NOMO-1 (cell line): ENCODE measurements at regions not wholly inside any gene's neighbourhood (a gene's known extent, or its start where the extent isn't known, plus 50 kb on each side); places are given as distances from the start of the nearest gene placed in this dataset.

Source experiments
- DNase-seq, 2 experiments: peaks; one replicate each; lab custom pipeline; 2025; ENCODE audit not compliant: unreplicated experiment in 2 of 2; lab: John Stamatoyannopoulos, UW

GRCh38 chr19:28521614-28522544, 691.1 kb downstream of the UQCRFS1 start:
- no peak for DNase-seq

DNA sequence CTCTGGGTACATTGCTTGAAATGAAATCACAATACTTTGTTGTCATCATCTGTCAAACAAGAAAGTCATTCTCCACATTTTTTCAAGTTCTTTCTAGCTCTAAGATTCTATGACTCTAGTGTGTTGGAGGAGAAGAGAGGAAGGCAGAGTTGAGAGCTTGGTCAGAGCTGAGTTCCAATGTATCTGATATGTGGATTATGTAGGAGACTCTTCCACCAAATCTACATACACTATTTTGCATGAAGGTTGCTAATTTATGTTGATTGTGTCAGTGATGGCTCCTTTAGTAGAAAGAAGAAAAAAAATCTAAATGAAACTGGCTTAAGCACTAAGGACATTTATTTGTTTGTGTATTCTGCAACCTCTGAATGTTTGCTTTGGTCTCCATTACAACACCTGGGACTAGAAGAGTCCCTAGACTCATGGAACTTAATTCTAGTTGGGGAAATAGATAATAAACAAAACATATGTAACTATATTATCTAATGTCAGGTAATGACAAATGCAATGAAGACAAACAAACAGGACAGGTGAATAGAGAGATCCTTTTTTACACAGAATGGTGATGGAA, 691.9 kb downstream of the UQCRFS1 start:
- no peak for DNase-seq

DNA sequence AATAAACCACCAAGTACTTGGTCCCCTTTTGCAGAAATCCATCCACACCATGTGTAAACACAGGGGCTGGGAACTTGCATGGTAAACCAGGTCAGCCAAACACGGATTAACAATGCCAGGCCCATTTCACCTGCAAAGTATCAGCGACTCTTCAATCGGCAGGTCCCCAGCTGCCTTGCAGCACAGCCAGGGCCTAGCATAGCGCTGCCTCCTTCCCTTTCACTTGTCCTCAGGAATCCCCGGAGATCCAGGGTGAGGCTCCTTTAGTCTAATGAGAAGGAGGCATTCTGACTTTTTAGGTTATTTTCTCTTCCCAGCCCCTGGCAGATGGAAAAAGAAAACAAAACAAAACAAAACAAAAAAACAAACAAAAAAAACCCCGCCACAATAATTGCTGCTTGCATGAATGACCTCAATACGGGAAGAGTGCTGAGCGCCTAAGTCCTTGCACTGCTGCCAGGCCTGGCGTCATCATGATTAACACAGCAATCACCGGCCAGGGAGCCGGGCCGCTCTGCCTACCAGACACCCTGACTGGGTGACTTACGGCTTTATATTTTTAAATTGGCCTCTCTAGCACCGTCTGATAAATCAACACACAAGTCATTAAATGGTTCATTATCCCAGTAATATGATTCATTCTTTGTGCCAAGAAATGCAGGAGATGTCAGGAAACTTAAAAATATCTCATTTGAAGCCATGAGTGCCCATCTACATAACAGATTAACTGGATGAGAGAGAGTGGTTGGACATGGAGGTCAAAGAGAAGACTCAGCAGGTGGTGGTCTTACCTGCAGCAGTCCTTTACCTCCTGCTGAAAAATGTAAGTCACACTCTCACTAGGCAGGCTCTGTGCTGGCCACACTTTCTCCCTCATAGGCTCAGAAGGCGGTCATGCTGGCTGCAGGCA, 692.7 kb downstream of the UQCRFS1 start:
- no peak for DNase-seq

- DNase-seq, result no peak
These were observed 693.7 kb downstream of the UQCRFS1 start for GRCh38 chr19:28519218-28519779.

GRCh38 chr19:28516415-28516872, 696.5 kb downstream of the UQCRFS1 start:
- DNase-seq, result no peak

GRCh38 chr19:28514166-28514565, 698.8 kb downstream of the UQCRFS1 start:
- DNase-seq, result no peak

DNA sequence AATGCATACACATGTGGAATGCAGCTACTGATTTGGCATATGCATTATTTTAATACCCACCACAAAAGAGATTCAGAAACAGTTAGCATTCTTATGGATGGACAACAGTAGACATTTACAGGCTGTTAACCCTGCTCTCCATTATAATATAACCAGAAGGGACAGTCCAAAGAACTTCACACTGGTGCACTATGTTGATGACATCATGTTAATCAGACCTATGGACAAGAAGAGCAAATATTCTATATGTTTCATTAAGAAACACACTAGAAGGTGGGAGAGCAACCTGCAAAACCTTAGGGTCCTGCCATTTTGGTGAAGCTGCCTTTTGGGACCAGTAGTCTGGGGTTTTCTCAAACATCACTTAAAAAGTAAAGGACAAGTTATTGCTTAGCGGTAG, 701.3 kb downstream of the UQCRFS1 start:
- DNase-seq, result no peak

DNA sequence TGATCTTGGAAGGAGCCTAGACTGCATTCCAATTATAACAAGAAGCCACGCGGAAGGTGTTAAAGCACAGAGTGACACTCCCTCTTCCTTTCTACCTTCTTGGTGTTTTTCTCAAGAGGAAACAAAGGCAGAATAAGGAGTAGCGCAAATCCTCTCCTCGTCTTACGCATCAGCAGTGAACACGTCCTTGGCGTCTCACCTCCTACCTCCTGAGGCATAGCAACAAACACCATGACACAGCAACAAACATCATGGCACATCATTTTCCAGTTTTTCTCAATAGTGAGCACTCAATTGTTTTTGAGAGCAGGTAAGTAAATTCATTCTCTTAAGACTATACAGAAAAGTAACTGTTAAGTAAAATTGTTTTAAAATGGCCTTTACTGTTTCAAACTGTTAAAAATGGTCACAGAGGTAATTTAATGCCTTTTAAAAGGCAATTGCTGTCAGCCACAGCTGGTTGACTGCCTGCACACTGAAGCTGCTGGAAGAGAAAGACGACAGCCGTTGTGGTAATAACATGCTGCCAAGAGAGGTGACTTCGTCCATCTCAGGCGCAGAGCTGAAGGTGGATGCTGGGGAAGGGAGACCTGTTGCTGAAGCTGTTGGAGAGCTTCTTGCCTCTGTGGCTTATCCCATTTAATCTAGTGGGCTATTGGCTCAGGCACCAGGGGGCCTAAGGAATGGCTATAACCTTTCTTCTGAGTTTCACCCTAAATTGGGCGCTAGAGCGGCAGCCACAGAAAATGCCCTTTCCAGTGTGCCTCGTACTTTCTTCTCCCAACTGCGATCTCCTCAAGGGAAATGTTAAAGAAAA, 703.7 kb downstream of the UQCRFS1 start:
- DNase-seq, result no peak

GRCh38 chr19:28508666-28509065, 704.3 kb downstream of the UQCRFS1 start:
- no peak for DNase-seq

GRCh38 chr19:28505933-28506332, 707.0 kb downstream of the UQCRFS1 start:
- DNase-seq, result no peak

GRCh38 chr19:28505134-28505533, 707.8 kb downstream of the UQCRFS1 start:
- DNase-seq, result no peak

DNA sequence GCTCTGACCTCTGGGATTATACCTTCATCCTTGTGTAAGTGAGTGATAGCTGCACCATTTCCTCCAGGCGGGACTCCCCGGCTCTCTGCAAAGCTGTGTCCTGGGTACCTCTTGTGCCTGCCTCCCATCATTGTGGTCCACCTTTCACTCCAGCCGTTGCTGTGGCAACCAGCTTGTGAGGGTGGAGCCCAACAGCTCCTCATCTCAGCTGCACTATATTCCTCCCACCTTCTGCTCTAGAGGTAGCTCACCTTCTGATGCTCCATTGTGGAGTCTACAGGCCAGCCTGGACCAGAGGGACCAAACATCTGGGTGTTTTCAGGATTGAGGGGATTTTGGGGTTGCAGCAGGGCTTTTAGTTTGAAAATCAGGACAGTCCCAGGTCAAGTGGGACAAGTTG, 708.2 kb downstream of the UQCRFS1 start:
- DNase-seq, result no peak

DNA sequence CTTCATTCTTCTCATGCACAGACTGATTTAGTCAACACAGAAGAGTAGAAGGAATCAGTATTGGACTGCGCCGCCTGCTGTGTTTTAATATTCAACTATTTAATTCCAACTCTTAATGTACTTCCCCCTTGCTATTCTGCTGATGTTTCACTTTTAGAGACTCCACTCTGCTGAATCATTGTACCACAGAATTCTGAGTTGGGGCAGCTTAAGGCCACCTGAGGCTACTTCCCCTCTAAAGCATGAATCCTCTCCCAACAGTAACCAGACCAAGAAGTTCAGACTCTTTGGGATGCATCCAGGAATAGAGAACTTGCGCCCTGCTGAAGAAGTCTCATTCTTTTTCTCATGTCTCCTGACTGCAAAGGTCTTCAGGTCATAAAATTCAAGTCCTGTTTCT, 708.8 kb downstream of the UQCRFS1 start:
- no peak for DNase-seq

- no peak for DNase-seq
These were observed 709.8 kb downstream of the UQCRFS1 start for GRCh38 chr19:28502879-28503734.

DNA sequence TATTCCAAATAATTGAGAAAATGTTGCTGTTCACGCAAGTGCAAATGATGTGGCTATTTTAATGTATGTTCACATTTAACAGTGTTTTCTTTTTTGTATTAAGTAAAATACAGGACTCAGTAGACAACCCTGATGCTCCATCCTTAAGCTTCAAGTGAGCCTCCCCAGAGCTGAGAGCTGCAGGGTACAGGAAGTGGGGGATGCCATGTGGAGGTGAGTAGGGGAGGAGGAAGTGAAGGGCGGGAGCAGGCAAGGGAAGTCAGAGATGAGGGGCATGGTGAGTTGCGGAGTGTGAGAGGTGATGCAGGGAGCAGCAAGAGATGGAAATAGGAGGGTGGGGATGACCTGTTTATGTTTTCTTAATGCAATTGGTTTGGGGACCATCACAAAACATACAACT, 711.0 kb downstream of the UQCRFS1 start:
- no peak for DNase-seq

DNA sequence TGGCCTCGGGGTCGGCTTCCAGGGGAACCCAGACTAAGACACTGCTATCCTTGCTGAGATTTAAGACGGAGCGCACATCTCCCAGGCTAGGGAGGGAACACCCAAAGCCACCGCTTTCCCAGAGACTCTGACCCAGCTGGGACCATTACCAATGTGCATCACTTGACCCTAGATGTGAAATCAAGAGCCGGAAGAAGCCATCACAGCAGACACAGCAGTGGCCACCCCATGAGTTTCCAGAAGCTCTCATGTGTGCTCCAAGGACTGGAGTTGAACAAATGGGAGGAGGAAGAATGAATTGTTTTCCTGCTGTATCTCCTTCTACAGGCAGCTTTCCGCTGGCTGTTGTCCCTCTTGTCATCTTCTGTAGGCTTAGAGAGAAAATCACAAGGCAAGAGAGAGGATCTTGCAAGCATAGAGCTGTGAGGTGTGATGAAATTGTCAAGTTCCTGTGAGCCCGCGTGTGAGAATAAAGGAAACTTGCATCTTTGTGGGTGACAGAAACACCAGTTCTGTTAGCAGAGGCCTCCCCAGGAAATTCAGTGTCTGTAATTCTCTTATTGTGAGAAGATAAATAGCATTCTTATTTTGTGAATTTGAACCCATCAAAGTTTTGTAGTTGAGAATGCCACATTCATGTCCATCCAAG, 711.8 kb downstream of the UQCRFS1 start:
- no peak for DNase-seq

DNA sequence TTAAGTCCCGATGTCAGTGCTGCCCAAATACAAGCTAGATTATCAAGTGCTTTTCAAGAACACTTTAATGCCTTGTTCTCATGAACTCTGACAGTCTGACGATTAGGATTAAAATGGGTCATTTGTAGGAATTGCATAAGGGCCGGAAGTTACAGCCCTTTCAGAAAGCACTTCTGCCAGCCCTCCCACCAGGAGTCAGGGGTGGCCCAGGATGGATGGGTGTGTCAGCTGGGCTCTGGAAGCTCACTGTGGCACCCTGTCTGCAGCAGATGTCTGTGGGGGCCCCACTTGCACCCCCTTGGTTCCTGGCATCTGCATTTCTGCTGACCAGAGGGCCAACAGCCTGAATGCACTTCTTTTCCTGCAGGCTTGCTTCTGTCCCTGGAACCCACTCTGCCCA, 712.7 kb downstream of the UQCRFS1 start:
- DNase-seq, result no peak

- no peak for DNase-seq
These were observed 714.5 kb downstream of the UQCRFS1 start for GRCh38 chr19:28498404-28498976.
